ENCODE measurements at regions not wholly inside any gene's neighbourhood (a gene's known extent, or its start where the extent isn't known, plus 50 kb on each side); places are given as distances from the start of the nearest gene placed in this dataset.
"Not testable (repeated sequence)": the region's sequence is repeated elsewhere in the genome, so short reads cannot be mapped to it uniquely, and the experiment has no call there.

DNA sequence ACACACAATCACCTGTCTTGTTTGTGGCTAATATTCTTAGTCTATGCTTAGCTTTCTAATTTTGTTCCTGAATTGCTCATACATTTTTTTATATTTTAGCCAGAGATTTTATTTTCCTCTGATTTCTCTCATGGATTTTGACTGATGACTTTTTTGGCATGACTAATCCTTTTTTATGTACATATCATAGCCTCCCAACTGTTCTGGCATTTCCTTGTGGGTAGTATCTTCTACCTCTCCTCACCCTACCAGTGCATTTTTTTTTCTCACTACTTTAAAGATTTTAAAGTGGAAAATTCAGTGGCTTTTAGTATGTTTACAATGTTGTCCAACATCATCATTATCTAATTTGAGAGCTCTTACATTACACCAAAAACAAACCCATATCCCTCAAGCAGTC, 84.4 kb upstream of the TENM4 start:
- DNase-seq (ENCODE audit: low read depth), result no peak

DNA sequence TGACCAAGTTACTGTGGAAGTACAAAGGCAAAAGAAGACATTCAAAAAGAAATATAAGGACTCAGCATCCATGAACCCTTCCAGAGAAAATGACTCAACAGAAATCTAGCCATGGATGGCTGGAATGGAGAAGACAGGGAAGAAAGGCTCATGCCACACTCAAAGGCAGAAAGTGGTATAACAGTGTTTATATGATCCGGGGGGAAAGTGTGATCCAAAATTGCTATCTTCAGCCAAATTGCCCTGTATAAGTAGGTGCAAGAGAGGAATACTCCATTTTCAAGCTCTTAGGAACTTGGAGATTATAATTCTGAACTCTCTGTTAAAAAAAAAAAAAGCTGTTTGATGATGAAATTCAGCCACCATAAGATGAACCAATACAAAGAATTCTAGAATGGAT, 81.8 kb upstream of the TENM4 start:
- no peak for DNase-seq (ENCODE audit: low read depth)

DNA sequence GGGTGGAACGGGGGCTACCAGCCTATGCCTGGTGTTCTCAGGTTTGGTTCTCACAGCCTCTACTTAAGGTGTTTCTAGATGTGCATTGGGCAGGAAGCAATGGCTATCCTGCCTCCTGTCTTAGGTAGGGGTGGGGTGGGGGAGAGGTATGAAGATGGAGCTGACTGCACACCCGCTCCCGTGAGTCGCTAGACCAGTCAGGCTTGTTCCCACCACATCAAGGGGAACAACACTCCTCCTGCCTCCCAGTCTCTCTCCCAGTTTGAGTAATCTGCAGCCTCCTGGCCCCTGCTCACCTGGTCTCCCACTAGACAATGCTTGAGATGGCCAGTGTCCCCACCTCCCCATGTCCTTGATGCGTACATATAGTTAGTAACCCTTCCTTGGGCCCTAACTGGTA, 79.3 kb upstream of the TENM4 start:
- DNase-seq (ENCODE audit: low read depth), result no peak

DNA sequence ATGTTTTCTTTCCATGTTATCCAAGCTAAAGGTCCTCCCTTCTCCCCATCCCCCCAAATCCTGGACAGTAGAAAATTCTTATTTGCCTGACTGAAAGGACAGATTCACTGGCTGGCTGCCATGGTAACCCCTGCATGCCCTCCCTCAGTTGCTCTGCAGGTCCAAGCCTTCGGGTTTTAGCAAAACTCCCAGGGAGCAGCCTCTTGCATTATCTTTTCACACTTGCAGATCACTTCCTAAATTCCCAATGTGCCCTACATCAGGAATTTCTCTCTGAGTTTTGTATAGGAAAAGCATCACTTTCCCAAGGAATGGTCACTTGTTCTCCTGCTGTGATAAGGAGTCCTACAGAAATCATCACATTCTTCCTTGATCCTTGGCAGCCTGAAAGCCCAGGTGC, 75.0 kb upstream of the TENM4 start:
- DNase-seq (ENCODE audit: low read depth), result no peak

DNA sequence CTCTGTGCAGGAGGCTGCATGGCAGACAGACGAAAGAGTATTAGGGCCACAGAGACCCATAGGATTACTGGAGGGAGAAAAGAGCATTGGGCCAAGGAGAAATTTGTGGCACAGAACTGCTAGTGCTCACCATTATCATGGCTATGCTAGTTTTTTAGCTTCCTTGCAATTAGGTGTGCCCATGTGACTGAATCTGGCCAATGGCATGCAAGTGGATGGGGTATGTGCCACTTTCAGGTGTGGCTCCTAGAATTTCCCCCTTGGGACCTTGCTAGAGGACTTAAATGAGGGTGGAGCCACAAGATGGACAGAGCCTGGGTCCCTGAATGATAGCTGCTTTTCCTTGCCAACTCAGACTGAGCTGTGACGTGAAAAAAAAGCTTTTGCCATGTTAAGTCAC, 73.9 kb upstream of the TENM4 start:
- no peak for DNase-seq (ENCODE audit: low read depth)

DNA sequence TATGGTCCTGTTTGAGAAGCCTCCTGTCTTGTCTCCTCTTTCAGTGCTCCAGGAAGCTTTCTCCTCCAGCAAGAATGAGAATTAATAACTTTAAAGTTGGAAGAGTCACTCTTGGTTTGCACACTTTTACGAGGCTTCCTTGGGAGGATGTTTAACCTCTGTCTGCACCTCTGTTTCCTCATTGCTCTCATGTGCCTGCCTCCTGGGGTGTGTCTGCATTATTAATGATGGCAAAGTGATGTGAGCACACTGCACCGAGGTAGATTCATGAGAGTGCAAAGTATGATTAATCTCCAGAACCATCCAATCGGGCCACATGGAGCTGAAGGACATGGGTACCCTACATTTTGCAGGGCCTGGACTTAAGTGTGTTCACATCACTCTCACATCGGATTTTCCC, 73.5 kb upstream of the TENM4 start:
- no peak for DNase-seq (ENCODE audit: low read depth)

DNA sequence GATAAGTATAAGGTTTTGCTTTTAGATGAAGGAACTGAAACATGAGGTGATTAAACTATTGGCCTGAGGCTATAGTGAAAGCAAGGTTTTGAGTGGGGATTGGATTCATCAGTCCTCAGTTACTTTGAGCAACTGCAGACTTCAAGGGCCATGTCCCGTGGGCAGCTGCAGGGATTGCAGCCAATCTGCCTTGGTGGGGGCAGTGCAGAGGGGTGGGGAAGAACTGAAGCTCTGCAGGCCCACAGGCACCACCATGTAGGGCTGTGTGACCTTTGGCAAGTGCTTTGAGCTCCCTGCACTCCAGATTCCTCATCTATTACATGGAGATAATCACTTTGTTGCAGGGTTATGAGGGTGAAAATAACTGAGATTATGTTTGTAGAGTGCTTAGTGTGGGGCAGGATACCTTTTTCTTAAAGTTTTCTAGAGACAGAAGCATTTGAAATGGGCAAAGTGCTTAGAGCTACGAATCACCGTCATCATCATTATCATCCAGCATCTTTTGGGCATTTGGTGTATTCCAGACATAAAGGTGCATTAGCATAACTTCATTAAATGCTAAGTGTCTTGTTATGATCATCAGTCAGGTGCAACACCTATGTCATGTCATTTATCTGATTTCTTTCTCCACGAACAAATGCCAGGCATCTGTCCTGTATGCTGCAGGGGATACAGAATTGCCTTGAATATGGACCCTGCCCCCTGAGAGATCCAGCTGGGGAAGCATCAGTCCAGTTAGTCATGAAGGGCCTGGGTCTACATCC, 72.1 kb upstream of the TENM4 start:
- no peak for DNase-seq (ENCODE audit: low read depth)

DNA sequence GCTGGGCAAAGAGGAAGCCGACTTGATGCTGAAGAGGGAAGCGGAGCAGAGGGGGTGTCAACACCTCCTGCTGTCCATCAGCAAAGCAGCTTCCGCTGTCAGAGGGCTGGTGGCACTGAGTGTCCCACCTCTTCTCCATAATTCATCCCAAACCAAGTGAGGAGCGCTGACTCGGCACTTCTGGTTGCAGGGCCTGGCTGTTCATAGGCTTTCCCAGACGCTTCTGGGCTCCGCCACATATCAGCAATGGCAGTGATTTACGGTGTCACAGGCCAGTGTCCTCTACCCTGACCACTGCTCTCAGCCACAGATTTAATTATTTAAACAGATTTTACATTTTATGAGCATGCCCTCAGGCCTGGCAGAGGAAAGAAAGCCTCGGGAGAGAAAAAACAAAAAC, 70.1 kb upstream of the TENM4 start:
- no peak for DNase-seq (ENCODE audit: low read depth)

DNA sequence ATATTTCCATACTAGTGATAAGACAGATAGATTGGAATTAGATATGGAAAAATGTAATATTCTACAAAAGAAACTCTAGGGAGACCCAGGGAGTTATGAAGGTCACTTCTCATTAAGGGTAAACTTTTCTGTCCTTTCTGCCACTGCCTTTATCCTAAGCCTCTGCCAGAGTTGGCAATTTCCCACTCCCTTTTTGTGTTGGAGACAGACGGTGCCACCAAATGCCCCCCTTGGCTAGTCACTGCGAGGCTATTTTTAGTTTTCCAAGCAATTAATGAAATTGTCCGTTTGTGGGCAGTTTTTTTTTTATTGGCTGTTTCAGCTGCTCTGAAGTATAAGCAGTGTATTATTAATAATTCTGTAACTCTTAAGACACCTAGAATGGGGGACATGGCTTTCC, 67.6 kb upstream of the TENM4 start:
- DNase-seq (ENCODE audit: low read depth), result no peak

DNA sequence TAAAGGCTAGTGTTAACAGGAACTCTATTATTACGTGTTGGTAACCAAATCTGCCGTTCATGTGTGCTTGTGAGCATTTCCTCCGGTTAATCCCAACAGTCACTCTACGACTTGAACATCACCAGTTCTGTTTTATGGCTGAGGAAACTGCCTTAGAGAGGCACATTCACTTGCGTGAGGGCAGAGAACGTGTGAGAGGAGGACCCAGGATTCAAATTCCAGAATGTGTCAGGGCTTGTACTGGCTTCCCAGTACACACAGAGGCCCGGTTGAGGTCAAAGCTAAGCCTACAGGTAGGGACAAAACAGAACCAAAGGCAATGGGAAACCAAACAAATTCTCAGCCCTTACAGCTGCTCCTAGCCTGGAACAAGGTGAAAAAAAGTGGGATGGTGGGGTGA, 66.9 kb upstream of the TENM4 start:
- no peak for DNase-seq (ENCODE audit: low read depth)

DNA sequence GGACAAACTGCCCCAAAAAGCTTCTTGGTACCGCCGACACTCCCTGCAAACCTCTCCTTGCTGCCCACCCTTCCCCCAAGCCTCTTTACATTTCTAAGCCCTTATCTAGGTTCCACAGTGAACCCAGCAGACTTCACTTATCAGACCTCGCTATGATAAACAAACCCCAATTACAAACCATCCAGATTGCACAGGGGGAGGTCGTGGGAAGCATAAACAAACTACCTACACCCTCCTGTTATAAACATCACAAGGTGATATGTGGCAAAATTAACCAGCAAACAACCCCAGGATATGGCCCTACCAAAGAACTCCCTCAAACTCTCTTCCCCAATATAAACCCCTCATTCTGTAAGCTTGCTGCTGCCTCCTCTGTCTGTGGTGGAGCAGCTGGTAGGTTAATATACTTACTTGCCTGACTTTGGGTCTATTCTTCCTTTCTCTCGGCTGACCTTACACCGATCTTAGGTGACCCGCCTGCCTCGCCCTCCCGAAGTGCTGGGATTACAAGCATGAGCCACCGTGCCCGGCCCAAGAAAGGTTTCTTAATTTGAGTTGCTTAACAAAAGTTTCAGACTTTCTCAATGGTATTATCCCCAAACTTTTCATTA, 66.0 kb upstream of the TENM4 start:
- no peak for DNase-seq (ENCODE audit: low read depth)

DNA sequence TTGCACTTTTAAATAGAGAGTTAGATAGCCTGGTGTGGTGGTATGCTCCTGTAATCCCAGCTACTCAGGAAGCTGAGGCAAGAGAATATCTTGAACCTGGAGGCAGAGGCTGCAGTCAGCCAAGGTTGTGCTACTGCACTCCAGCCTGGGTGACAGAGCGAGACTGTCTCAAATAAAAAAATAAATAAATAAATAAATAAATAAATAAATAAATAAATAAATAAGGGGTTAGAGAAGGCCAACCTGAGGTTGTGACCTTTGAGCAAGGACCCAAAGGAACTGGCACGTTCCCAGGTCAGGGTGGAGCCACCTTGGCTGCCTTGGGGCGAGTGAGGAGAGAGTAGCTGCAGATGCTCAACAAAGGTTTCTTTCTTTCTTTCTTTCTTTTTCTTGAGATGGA, 65.3 kb upstream of the TENM4 start:
- no peak for DNase-seq (ENCODE audit: low read depth)

DNA sequence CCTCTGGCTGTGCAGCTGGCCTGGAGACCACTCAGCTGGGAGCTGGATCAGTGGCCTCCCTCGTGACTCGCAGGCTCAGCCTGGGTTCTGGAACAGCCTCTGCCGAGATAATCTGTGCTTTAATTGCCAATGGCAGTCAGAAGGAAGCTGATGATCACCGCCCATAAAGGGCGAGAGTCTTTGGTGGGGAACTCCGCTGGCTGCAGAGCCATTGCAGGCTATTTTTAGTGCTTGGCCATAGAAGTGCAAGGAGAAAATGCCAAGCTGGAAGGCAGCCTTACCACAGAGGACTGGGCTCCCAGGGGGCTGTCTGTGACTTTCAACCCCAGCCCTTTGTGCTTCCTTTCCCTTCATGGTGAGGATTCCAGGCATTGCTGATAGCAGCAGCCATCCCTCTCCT, 62.2 kb upstream of the TENM4 start:
- DNase-seq (ENCODE audit: low read depth), result no peak

DNA sequence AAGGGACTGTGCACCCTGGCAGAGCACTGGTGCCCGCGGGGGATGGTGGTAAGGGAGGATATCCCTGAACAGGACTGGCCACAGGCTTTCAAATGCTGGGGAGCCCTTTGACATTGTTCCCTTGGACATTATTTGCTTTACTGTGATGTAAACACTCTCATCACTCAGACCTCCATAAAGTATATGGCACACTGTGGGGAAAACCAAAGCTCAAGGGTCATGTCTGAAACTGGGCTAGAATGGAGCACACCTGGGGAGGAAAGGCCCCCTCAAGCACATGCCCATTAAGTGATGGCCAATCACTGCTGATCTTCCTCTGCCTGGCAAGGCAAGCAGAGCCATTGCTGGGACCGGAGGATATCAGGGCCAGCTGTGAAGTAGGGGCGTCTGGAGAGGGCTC, 60.9 kb upstream of the TENM4 start:
- DNase-seq (ENCODE audit: low read depth), result no peak

DNA sequence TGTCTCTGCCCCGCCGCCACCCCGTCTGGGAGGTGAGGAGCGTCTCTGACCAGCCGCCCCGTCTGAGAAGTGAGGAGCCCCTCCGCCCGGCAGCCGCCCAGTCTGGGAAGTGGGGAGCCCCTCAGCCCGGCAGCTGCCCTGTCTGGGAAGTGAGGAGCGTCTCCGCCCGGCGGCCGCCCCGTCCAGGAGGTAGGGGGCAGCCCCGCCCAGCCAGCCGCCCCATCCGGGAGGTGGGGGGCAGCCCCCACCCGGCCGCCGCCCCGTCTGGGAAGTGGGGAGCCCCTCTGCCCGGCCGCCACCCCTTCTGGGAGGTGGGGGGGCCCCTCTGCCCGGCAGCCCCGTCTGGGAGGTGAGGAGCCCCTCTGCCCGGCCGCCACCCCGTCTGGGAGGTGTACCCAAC, 59.1 kb upstream of the TENM4 start:
- not testable (repeated sequence) for DNase-seq (ENCODE audit: low read depth)

DNA sequence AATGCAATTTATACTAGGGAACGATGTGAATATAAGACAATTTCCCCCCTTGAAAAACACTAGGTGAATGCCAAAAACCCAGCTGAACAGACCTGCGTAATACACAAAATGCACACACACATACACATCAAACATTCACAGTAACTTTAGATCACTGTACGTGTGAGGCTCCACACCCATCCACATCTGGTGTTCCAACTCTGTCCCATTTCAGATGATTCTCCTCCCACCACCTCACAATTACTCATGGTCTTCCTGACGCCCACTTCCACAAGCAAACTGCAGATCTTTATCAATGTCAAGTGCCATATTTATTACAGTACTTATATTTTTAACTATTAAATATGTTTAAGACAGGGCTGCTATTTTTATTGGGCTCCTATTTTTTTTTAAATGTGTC, 57.8 kb upstream of the TENM4 start:
- DNase-seq (ENCODE audit: low read depth), result no peak

DNA sequence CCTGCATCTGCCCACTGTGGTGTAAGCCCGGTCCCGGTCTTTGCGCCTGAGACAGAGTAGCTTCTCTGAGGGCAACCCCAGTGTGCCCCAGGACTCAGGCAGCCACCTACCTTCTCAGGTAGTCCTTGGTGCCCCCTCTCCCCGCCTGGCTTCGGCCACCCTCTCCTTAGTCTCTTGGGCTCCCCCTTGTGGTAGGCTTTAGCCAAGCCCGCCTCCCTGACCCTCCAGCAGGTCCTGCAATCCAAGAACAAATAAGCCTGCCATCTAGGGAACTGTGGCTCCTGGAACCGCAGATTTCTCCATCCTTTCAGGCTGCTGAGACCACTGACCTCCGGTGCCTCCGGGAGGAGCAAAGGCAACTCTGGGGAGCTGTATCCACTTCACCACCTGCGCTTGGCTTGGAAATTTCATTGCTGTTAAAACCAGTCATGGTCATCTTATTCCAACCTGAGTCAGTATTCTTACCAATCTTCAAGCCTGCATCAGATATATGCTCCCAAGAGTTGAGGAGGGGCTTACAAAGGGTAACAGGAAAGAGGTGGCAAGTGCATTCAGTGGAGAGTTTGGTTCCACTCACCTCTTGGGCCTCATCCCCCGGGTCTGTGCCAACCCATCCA, 52.8 kb upstream of the TENM4 start:
- peak; percentile 29 for DNase-seq (ENCODE audit: low read depth)

DNA sequence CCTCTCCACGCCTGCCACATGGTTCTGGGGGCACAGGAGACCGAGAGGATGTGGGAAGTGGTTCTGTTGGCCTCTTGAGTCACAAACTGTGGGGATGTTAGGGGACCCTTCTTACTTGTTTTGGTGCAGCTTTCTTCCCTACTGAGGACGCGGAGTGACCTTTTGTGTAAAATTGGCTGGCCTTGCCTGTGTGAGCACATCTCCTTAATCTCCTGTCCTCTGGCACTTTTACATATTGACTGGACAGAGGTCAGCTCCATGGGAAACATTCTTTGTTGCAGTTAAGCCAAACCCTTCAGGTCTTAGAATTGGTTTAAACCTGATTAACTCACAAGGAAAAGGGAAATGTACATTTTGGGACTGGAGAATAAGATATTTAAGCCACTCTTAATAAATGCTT, 51.2 kb upstream of the TENM4 start:
- no peak for DNase-seq (ENCODE audit: low read depth)
